ENCODE measurements at regions not wholly inside any gene's neighbourhood (a gene's known extent, or its start where the extent isn't known, plus 50 kb on each side); places are given as distances from the start of the nearest gene placed in this dataset.

DNA sequence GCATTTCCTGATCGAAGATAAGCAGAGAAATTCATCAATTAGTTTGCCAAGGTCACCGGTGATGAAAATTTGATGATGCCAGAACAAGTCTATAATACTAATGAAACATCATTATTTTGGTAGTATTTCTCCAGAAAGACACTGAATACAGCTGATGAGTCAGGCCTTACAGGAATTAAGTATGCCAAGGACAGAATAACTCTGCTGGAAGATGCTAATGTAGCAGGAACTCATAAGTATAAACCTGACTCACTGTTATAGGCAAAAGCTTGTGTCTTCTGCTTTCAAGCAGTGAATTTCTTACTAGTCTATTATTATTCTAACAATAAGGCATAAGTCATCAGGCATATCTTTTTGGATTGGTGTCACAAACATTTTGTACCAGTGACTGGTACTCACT is 1825.1 kb upstream of the IGFBP7 start:
- DNase-seq (ENCODE audit: low read depth) = no peak

DNA sequence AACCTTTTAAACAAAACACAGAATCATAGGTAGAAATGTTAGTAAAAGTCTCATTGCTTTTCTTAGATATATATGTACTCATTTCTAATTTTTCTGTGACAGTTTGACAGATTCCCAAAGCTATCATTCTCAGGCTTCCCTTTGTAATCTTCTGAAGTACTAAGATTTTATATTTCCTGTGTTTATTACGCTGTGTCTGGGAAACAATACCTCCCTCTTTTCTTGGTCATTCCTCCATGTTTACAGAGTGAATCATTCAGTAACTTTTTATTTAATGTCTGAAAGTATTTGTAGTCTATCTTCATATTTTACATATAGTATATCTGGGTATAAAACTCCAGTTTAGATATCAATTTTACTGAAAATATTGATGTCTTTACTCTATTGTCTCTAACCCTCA is 1826.3 kb upstream of the IGFBP7 start:
- DNase-seq (ENCODE audit: low read depth) = no peak

DNA sequence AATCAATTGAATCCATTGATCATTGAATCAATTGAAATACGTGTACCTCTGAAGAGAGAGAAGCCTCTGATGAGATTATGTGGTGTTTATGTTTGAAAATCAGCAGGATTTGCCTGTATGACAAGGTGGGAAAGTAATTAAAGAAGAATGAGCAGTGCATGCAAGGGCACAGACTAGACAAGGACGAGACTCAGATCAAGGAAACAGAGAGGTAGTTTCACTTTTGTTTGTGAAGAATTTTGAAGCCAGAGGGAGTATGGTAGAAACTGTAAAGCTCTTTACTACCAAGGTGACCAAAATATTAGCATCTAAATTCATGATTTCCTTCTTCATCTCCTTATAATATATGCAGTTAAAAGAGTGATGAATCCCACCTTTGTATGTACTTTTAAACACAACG is 1830.0 kb upstream of the IGFBP7 start:
- no peak for DNase-seq (ENCODE audit: low read depth)

DNA sequence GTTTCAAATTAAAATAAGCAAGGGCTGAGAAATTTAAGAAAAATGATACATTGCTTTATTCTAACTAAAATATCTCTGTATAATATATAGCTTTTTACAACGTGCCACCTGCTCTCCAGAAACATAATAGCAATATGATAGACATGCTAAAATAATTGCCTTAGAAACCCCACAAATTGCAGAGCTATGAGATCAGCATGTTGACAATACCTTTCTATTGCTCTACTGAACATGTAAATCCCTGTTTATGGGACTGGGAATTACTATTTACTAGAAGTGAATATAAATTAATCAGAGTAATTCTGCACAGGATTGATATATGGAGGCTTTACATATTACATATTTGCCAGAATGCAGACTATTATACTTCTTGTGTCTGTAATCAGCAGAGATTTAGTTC is 1831.1 kb upstream of the IGFBP7 start:
- no peak for DNase-seq (ENCODE audit: low read depth)

DNA sequence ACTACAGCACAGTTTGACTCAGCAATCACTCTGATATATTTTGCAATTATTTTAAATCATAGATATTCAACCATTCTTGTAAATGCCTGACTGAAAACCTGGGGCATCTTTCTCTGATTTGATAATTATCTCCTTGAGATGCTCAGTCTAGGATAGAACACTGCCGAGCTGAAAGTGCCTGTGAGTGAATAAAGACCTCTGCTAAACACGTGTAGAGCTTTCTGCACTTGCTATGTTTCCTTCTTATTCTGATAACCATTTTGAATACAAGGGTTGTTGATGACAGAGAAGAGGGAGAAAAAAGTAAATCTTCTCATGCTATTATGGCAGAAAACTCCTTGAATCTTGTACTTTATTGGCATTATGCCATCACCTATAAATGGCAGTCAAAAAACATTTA is 1843.4 kb upstream of the IGFBP7 start:
- DNase-seq (ENCODE audit: low read depth) = no peak

DNA sequence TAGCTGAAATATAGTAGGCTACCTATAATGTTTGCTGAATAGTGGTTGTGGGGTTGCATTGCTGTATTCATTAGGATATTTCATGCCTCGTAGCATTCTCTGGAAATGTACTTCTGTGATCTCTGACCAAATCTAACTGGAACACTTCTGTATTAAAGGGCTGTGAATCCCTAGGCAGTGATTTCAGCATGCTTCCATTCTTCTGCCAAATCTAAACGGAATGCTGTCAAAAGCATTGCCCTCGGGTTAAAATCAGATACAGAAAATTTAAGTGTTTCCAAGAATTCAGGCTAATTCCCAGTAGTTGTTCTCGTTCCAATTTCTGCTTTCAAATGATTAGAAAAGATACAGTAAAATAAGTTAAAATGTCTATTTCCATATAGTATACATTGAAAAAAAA is 1847.5 kb upstream of the IGFBP7 start:
- DNase-seq (ENCODE audit: low read depth) = no peak

DNA sequence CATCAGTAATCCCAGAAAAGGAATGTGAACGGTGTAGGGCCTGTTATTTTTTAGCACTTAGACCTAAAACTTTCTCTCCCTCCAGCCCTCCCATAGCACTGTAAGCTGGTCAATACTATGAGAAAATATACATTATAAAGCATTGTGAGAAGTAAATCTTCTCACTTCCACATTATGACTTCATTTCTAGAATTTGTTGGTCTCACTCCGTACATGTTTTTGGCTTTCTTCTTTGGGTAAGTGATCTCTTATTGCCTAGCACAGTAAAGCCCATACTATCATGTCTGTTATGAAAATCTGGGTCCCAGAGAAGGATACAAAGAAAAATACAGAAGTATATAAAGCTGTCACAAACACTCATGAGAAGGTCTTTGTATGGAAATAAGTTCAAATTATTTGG is 1851.1 kb upstream of the IGFBP7 start:
- DNase-seq (ENCODE audit: low read depth) = no peak

DNA sequence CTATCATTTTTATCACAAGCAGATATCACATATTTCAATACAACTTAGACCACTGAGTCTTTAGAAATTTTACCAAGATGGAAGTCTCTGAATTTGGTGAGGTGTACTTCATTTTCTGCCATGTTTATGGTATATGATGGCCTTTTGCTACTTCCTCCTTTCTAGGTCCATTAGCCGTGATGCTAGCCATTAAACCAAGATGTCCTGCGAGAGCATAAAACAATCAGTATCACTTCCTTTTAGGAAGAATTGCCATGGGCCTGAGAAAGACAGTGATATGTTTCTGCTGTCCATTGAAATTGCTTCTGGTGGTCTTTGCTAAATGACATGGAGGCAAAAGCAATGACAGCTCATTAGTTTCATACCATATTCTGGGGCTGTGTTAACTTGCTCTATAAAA is 1851.7 kb upstream of the IGFBP7 start:
- DNase-seq (ENCODE audit: low read depth) = no peak

DNA sequence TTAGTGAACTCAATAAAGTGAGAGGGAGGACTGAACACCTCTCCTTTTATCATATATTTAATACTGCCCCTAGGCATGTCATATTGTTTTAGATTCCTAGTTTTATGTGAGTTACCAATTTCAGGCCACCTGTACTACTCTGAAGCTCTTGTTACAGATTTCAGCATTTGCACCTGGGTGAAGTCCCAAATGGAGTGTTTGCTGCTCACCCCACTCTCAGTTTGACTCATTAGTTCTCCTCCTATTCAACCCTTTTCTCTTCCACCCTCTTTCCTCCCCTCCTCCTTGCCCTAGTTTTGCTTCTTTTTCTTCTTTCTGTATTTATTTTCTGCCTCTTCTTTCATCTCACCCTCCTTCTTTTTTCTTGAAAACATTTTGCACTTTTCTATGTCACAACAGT is 1852.2 kb upstream of the IGFBP7 start:
- no peak for DNase-seq (ENCODE audit: low read depth)

DNA sequence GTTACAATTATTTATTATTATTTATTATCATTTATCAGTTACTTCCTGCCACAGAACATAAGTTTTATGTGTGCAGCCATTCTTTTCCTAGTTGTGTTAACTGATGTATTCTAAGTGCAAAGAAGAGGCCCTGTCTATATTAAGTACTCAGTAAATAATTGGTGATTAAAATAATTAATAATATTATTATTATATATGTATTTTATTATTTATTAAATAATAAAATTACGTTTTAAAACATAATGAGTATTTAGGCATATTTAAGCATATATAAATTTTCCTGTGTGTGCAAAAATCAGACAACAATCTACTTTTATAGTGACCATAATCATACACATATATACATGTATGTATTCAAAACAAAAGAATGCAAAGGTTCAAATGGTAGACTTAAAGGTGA is 1871.6 kb upstream of the IGFBP7 start:
- DNase-seq (ENCODE audit: low read depth) = no peak

DNA sequence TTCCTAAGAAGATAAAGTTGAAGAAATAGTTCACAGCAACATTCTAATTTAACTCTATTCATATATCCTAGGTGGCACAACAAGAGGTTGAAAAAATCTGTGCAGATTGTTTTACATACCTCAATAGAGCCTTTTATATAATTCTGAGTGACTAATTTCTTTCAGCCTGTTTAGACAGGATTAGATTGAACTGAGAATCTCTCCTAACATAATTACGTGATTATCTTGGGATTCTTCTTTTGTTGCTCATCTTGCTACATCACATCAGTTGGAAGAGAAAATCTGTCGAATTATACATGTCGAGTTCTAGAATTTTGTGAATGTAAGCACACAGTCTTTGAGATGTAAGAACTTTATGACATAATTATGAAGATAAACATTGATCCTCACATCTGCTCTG is 1873.7 kb upstream of the IGFBP7 start:
- no peak for DNase-seq (ENCODE audit: low read depth)

DNA sequence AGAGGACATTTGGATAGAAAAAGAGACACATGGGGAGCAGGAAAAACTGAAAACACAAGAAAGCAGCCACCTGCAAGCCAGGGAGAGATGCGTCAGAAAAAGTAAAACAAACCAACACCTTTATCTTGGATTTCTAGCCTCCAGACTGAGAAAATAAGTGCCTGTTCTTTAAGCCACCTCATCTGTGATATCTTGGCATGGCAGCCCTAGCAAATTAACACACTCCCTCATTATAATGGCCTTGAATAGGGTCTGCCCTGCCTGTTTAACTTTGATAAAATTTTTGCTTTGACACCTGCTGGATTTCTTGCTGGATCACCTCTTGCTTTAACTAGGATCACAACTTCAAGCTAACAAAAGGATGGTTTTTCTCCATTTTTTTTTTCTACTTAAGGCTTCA is 1892.0 kb upstream of the IGFBP7 start:
- DNase-seq (ENCODE audit: low read depth) = no peak

DNA sequence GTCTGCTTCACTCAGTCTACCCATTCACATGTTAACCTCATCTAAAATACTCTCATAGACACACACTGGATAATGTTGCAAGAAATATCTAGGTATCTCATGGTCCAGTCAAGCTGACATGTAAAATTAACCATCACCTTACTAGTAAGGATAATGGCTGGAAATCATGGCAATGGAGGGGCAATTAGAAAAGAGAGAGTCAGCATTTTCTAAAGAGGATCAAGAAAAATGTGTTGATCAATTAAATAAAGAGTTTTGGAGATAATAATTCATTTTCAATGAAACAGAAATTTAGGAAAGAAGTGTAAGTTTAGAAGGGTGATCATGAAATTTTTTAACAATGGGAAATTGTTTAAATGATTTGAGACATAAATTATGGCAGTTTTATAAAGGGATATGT is 1914.1 kb upstream of the IGFBP7 start:
- no peak for DNase-seq (ENCODE audit: low read depth)

DNA sequence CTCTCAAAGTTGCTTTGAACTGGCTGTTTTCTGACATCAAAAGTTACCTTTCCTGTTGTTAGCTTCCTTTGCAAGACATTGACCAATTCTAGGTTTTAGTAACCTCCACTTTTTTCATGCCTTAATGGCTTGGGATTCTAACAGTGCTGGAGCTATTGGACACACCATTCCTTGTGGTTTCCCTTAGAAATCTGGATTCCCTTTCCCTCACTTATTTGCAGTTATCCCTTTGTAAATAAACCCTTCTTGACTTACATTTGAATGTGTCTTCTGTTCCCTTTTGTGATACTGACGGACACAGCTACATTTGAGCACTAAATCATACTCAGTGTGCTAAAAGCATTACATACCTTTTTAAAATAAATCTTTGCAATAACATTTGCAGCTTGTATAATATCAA is 1927.6 kb upstream of the IGFBP7 start:
- no peak for DNase-seq (ENCODE audit: low read depth)

DNA sequence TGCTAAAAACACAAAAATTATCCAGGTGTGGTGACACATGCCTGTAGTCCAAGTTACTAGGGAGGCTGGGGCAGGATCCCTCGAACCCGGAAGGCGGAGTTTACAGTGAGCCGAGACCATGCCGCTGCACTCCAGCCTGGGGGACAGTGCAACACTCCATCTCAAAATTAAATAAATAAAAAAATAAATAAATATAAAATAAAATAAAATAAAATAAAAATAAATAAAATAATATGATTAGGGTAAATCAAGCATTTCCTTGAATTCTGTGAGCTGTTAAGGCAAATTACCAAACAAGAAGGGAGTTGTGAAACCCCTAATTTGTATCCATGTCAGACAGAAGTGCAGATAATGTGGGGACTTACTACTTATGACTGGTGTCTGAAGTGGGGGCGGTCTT is 1928.9 kb upstream of the IGFBP7 start:
- no peak for DNase-seq (ENCODE audit: low read depth)

DNA sequence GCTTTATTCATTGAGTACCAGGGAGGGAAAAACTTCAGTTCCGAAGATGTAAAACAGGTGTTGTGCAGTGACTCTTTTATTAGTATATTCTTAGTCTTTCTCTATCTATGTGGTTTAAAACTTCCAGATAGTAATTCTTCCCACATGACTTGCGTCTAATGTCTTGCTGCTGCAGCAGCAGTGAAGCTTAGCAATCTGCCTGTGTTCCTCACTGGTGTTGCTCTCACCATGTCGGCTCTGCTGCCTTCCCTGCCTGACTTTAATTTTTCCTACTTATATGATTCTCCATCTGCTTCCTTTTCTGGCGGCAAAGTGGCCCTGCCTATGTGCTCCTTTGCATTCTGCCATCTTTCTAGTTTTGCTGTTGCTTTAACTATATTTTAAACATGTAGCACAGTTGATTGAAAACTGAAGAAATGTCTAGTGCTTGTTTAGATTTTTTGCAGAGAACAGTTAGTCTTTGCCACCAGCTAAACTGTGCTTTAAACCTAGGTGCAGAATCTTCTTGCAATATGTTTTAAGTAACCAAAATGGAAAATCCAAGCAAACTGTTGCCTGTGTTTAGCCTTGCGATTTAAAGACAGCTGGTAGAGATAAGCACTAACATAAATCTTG is 1934.2 kb upstream of the IGFBP7 start:
- no peak for DNase-seq (ENCODE audit: low read depth)

DNA sequence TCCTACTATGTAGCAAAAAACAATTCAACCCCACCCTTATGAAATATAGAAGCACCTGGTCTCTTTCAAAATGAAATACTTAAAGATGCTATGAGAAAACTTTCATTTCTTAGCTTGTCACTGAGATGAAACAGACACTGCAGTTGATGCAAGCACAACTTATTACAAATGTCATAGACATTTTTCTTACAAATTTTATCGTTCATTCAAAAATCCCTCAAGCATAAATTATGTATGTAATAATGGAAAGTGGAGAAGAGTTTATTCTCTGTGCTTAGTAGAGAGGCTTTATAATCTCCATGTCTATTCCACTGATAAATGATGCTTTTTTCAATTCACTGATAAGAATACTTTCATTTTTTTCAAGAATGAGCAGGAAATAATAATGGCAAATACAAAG is 1943.9 kb upstream of the IGFBP7 start:
- no peak for DNase-seq (ENCODE audit: low read depth)

DNA sequence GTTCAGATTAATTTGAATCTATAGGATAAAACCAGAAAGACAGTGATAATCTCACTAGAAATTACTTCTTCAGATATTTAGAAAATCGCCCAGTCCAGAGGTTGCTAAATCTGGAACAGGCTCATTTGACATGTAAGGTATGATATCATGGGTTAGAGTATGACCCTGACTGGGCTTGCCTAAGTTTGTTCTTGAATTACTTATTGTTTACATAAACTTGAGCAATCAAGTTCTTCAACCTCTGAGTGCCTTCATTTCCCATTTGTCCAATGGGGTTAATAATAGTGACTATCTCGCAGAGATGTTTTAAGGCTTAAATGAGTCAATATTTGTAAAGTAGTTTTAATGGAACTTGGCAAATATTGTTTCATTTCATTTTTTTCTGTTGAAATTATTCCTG is 1947.6 kb upstream of the IGFBP7 start:
- DNase-seq (ENCODE audit: low read depth) = no peak

DNA sequence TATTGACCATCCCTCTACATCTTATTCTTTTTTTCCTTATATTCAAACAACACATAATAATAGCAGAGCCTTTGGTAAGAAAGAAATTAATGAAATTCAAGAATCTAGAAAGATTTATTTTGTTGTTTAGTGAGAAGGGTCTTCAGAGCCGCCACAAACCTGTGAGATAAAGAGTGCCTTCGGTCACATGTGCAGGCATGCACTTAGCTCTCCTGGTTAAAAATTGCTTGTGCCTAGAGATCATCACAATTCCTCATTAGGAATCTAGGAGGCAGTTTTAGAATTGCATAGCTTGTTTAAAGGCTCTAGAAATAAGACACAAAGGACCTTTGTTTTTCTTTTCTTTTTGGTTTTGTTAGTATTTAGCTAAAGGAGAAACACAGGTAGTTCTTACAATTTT is 1948.4 kb upstream of the IGFBP7 start:
- DNase-seq (ENCODE audit: low read depth) = no peak

DNA sequence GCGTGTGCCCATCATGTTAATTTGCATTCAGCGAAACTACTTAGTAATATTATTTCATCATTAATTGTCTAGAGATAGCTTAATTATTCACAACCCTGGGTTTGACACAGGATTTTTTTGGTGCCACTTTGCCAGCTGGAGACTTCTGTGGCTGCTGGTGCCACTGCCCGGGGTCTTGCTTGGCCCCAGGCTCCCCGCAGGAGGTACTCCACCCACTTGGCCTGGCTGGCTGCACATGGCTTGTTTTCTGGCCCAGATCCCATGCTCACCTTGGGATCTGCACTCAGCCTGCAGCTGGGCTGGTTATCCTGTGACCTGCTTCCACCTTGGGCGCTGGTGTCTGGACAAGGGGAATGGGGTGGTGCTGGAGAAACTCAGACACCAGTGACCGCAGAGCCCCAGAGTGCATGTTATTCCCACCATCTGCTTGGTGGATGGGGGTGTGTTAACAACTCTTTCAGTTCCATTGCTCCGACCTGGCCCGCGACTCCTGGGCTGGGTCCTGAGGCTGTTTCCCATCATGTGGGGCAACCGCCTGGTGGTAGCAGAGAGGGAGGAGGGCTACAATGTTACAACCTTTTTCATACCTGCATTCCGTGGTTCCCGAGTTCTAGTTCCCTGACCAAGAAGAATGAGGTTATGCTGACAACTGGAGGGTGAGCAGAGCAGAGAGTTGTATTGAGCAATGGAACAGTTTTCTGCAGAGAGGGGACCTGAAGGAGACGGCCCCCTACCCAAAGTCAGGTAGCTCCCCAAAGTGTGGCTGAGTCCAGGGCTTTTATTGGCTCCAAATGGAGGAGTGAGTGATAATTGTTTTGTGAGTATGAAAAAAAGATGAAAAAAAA is 1950.0 kb upstream of the IGFBP7 start:
- no peak for DNase-seq (ENCODE audit: low read depth)

DNA sequence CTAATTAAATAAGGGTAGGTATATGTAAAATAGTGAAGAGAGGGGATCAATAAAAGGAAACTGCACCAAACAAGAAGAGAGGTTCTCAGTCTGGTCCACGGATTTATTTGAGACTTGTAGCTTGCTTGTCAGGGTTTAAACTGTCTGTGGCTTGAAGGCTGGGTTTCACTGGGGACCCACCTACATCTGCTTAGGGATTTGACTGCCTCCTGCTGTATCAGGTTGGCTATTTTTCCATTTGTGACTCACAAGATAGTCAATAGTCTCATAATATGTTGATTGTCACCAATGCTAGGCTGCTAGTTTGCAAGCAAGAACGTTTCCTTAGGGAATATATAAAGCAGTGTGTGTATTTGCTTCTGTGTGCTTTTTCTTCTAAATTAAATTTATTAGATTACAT is 1950.7 kb upstream of the IGFBP7 start:
- DNase-seq (ENCODE audit: low read depth) = no peak

DNA sequence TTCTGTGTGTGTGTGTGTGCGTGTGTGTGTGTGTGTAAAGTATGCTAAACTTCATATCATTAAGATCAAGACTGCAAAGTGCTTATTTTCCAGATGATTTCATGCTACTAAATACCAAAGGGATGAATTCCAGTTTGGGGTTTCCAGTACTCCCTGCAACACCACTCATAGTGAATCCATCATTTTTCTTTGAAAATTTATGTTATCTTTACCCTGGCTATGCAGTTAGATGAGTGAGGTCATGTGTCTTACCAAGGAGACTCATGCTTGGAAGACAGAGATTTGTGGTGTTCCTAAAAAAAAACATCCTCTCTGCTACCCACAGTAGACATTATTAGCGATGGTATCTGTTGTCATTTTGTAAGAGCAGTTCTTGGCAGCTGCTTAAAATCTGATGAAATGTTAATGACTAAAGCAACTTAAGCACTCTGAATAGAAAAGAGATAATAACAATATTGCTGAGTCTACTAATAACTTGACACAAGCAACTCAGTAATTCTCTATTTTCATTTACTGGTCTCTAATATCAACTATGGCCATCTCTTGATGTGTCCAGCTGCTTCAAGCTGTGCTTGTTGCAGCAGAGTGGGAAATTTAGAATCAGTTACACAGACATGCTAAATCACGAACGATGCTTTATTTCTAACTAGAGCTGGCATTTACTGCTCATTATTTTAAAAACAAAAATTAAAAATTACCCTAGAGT is 1953.0 kb upstream of the IGFBP7 start:
- DNase-seq (ENCODE audit: low read depth) = no peak

DNA sequence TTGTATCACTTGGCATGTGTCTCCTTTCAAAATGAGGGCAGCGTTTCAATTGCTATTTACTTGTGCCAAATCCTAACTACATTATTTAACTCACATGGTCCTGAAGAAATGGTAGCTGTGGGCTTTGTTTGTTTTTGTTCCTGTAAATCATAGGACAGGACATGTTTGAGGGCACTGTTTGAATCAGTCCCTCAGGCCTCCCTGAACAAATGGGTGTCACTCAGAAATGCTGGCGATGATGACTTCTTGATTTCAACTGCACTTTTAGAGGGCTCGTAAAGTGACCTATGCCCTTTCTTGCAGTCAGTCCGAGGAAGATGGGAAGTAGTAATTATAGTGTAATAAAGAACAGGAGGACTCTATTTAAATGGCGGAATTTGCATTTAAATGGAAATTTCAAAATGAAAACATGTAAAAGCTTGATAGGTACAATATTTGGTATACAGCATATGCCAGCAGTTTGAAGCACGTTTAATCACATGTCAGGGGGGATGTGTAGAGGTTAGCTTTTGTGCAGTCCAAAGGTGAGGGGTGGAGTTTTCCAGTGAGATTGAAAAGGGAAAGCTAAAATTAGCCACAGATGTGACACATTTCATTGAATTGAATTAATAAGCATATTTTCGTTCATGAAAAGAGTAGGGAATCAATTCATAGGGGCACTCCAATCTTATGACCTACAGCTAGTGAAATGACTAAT is 1958.7 kb upstream of the IGFBP7 start:
- DNase-seq (ENCODE audit: low read depth) = no peak
